ENCODE measurements at regions not wholly inside any gene's neighbourhood (a gene's known extent, or its start where the extent isn't known, plus 50 kb on each side); places are given as distances from the start of the nearest gene placed in this dataset.

- Histone ChIP-seq H3K14ac (replicated peaks; ENCODE audit: low read depth, low read length) (no peak overlapping the region), H2BK120ac (ENCODE audit: low read depth, low read length) (no peak overlapping the region), H4K5ac (ENCODE audit: low read depth, low read length) (no peak overlapping the region), H3K36me3 (ENCODE audit: control insufficient read depth, insufficient read depth, low read length) (no peaks in the 10 kb centered on the region), H4K20me1 (ENCODE audit: insufficient read depth, low read length) (no peaks in the 10 kb centered on the region), H2BK5ac (ENCODE audit: low read depth, low read length, poor library complexity, severe bottlenecking) (no peak overlapping the region), H2BK15ac (ENCODE audit: low read depth, low read length) (no peak overlapping the region), H3K4me1 (ENCODE audit: control insufficient read depth, insufficient read depth, low read length) (no peaks in the 10 kb centered on the region), H3K4me2 (ENCODE audit: low read depth, low read length) (no peak overlapping the region), H2AK9ac (replicated peaks; ENCODE audit: low read depth, low read length, poor library complexity) (no peak overlapping the region), H3K4me3 (ENCODE audit: insufficient read depth, low read depth, low read length) (no peak overlapping the region), H3K9me3 (ENCODE audit: control insufficient read depth, insufficient read depth, low read length) (no peaks in the 10 kb centered on the region; the same call in 1 of the 2 replicates), H4K91ac (ENCODE audit: insufficient read depth, low read depth, low read length) (no peak overlapping the region), H3K27me3 (ENCODE audit: control insufficient read depth, insufficient read depth, low read length) (no peaks in the 10 kb centered on the region), H3K9ac (ENCODE audit: low read depth, low read length) (no peak overlapping the region), H2AK5ac (ENCODE audit: low read depth, low read length) (no peak overlapping the region), H3K23ac (ENCODE audit: low read depth, low read length) (no peak overlapping the region), H3K79me1 (ENCODE audit: low read depth in 1 of 2, low read length in 2 of 2) (no peaks in the 10 kb centered on the region), H4K8ac (ENCODE audit: low read depth in 2 of 2, low read length in 2 of 2) (no peak overlapping the region), H3K4ac (ENCODE audit: low read depth, low read length) (no peak overlapping the region), H3K18ac (ENCODE audit: low read depth, low read length) (no peak overlapping the region), H3K27ac (ENCODE audit: insufficient read depth, low read length) (no peak overlapping the region), H3K9me1 (ENCODE audit: insufficient read depth, low read length) (no peaks in the 10 kb centered on the region), H3K56ac (ENCODE audit: extremely low read depth, insufficient read depth, low read length) (no peak overlapping the region), H2BK20ac (ENCODE audit: low read depth, low read length) (no peak overlapping the region), H2AFZ (replicated peaks; ENCODE audit: low read length, poor library complexity) (no peak overlapping the region)
- BruUV-seq (replicated peaks) = no TSS peak
- in situ Hi-C loops (cut with MboI; ENCODE audit: low sequenced_read_pairs) (no loop called here), intact Hi-C loops (cut with micrococcal nuclease) (no loop called here), dilution Hi-C loops (cut with HindIII; ENCODE audit: low sequenced_read_pairs, unreplicated experiment) (no loop called here)
- ATAC-seq (ENCODE audit: low read depth) (no peak), DNase-seq (no peak)
- 4% methylated on average over 4 of the region's 14 CpGs; no CpG with 5 or more reads in 1 of the 2 experiments for WGBS, 2 experiments (ENCODE audit: extremely low coverage in 2 of 2, insufficient read length in 1 of 2)
- ChIA-PET POLR2A (ENCODE audit: unreplicated experiment) (no interaction called here), CTCF (no interaction called here)
- TF ChIP-seq BHLHE40 (IDR thresholded peaks at IDR 0.05; ENCODE audit: low read depth, low read length) = no peak
Observed at GRCh38 chr12:131618303-131618658, 92.6 kb upstream of the SFSWAP start.

All from IMR-90 (cell line).